NT2/D1 (cell line): ENCODE measurements at regions not wholly inside any gene's neighbourhood (a gene's known extent, or its start where the extent isn't known, plus 50 kb on each side); places are given as distances from the start of the nearest gene placed in this dataset.

Experiments
- SUZ12 ChIP-seq: IDR thresholded peaks from 2 replicates; pipeline ENCODE4 v1.6.1; 2011; ENCODE audit not compliant: insufficient read length, insufficient read depth; ENCODE audit errors: extremely low read depth
- YY1 ChIP-seq: IDR thresholded peaks from 2 replicates; pipeline ENCODE4 v1.6.1; 2011; ENCODE audit not compliant: insufficient read length, insufficient read depth
- ZNF274 ChIP-seq: IDR thresholded peaks from 2 replicates; pipeline ENCODE4 v1.6.1; 2011; ENCODE audit warnings: mild to moderate bottlenecking, low read depth, low read length

- TF ChIP-seq YY1 (no peak), ZNF274 (no peak), SUZ12 (no peak)
Measured at GRCh38 chr10:123555616-123556015, 110.5 kb upstream of the GPR26 start.
